ENCODE measurements at regions not wholly inside any gene's neighbourhood (a gene's known extent, or its start where the extent isn't known, plus 50 kb on each side); places are given as distances from the start of the nearest gene placed in this dataset.

DNA sequence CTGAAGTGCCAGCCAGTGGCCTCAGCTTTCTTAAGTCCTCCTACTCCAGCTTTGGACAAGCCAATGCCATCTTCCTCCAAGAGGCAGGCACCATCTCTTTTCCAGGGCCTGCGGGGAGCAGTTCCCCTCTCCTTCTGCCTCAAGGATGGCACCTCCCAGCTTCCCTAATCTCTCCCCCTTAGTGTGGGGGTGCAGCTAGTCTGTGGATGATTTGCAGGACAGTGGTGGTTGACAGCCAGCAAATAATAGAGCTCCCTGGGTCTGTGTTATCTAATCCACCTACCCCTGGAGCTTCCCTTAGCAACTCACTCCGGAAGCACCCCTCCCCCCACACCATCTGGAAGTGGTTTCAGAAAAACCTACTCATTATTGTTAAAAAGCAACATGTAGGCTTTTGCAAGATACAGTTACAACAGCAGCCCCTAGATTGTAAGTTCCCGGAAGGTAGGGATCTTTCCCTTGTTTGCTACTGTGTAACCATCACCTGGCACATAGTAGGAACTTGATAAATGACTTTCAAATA lies 247.1 kb downstream of the BCOR start:
- Histone ChIP-seq H2AFZ (ENCODE audit: low read depth, low read length) (no peak overlapping the region), H3F3A (ENCODE audit: insufficient read depth, low read length, poor library complexity, severe bottlenecking) (no peaks in the 10 kb centered on the region), H3K4me2 (ENCODE audit: low read length) (no peak overlapping the region)

DNA sequence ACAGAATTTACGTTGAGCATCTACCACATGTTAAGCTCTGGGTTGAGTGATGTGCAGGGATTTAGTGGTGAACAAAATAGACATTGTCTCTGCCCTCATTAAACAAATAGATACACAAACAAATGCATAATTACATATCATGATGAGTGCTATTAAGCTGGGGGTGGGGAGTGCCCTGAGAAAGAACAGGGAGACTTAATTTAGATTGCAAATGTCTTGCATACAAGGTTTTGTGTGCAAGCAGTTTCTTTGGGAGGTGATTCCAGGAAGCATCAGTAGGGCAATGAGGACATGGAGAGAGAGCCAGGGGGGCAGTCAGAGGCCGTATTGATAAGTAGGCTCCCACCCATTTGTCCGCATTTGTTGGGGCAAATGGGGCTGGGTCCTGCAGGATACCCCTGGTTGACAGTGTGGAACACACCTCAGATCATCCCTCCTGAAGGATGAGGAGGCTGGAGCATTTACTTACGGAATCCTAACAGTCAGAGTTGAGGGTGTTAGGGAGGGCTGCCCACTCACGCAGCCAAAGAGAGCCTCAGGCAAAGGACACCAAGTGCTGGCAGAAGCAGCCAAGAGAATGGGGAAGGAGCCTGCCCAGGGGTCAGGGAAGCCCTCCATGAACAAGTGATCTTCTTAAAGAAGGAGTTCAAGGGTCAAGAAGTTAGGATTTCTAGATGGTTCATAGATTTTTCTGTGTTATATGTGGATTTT lies 245.9 kb downstream of the BCOR start:
- Histone ChIP-seq H3K4me2 (ENCODE audit: low read length) (no peak overlapping the region), H3K9me3 (ENCODE audit: low read length) (no peaks in the 10 kb centered on the region), H3K79me2 (replicated peaks; ENCODE audit: insufficient read depth, low read length) (no peaks in the 10 kb centered on the region), H4K20me1 (ENCODE audit: insufficient read depth) (no peaks in the 10 kb centered on the region), H3K36me3 (ENCODE audit: insufficient read depth, low read length) (no peaks in the 10 kb centered on the region), H3K27me3 (ENCODE audit: insufficient read depth, low read depth, low read length) (no peaks in the 10 kb centered on the region), H3F3A (ENCODE audit: insufficient read depth, low read length, poor library complexity, severe bottlenecking) (no peaks in the 10 kb centered on the region), H3K9ac (ENCODE audit: low read length) (no peak overlapping the region), H3K9me2 (ENCODE audit: insufficient read depth, low read length) (no peaks in the 10 kb centered on the region), H3K4me3 (ENCODE audit: low read length) (no peak overlapping the region), H2AFZ (ENCODE audit: low read depth, low read length) (no peak overlapping the region), H3K27ac (ENCODE audit: low read length) (no peak overlapping the region)
- no peak for TF ChIP-seq REST (IDR thresholded peaks at IDR 0.05; ENCODE audit: borderline replicate concordance)
- no peak for TF ChIP-seq TAF1 (IDR thresholded peaks at IDR 0.05; ENCODE audit: low read depth)
- TF ChIP-seq EZH2 (IDR thresholded peaks at IDR 0.05; ENCODE audit: borderline replicate concordance, insufficient read depth, low read length, poor library complexity, severe bottlenecking) = no peak
- TF ChIP-seq SMC3 (conservative IDR thresholded peaks at IDR 0.05; ENCODE audit: poor library complexity) = no peak
- no peak for TF ChIP-seq MXI1 (conservative IDR thresholded peaks at IDR 0.05; ENCODE audit: poor library complexity, severe bottlenecking)
- TF ChIP-seq, protein P1, sequence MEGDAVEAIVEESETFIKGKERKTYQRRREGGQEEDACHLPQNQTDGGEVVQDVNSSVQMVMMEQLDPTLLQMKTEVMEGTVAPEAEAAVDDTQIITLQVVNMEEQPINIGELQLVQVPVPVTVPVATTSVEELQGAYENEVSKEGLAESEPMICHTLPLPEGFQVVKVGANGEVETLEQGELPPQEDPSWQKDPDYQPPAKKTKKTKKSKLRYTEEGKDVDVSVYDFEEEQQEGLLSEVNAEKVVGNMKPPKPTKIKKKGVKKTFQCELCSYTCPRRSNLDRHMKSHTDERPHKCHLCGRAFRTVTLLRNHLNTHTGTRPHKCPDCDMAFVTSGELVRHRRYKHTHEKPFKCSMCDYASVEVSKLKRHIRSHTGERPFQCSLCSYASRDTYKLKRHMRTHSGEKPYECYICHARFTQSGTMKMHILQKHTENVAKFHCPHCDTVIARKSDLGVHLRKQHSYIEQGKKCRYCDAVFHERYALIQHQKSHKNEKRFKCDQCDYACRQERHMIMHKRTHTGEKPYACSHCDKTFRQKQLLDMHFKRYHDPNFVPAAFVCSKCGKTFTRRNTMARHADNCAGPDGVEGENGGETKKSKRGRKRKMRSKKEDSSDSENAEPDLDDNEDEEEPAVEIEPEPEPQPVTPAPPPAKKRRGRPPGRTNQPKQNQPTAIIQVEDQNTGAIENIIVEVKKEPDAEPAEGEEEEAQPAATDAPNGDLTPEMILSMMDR (IDR thresholded peaks at IDR 0.05; ENCODE audit: poor library complexity, severe bottlenecking) = no peak

More for the DNA sequence above, 247.1 kb downstream of the BCOR start:
- Histone ChIP-seq H3K9me2 (ENCODE audit: insufficient read depth, low read length) (no peaks in the 10 kb centered on the region), H3K9me3 (ENCODE audit: low read length) (no peaks in the 10 kb centered on the region), H3K9ac (ENCODE audit: low read length) (no peak overlapping the region), H3K27ac (ENCODE audit: low read length) (no peak overlapping the region), H4K20me1 (ENCODE audit: insufficient read depth) (no peaks in the 10 kb centered on the region), H3K36me3 (ENCODE audit: insufficient read depth, low read length) (no peaks in the 10 kb centered on the region), H3K27me3 (ENCODE audit: insufficient read depth, low read depth, low read length) (no peaks in the 10 kb centered on the region), H3K79me2 (replicated peaks; ENCODE audit: insufficient read depth, low read length) (no peaks in the 10 kb centered on the region), H3K4me3 (ENCODE audit: low read length) (no peak overlapping the region)
- no peak for TF ChIP-seq MXI1 (conservative IDR thresholded peaks at IDR 0.05; ENCODE audit: poor library complexity, severe bottlenecking)
- TF ChIP-seq, protein P1 (IDR thresholded peaks at IDR 0.05; ENCODE audit: poor library complexity, severe bottlenecking) = no peak
- no peak for TF ChIP-seq TAF1 (IDR thresholded peaks at IDR 0.05; ENCODE audit: low read depth)
- no peak for TF ChIP-seq SMC3 (conservative IDR thresholded peaks at IDR 0.05; ENCODE audit: poor library complexity)
- no peak for TF ChIP-seq EP300 (conservative IDR thresholded peaks at IDR 0.05; ENCODE audit: poor library complexity, severe bottlenecking)
- no peak for TF ChIP-seq RAD21 (conservative IDR thresholded peaks at IDR 0.05)
- TF ChIP-seq POLR2AphosphoS5 (IDR thresholded peaks at IDR 0.05) = no peak
- TF ChIP-seq REST (IDR thresholded peaks at IDR 0.05; ENCODE audit: borderline replicate concordance) = no peak
- no peak for TF ChIP-seq EZH2 (IDR thresholded peaks at IDR 0.05; ENCODE audit: borderline replicate concordance, insufficient read depth, low read length, poor library complexity, severe bottlenecking)
